GM18868 (cell line): ENCODE measurements at regions not wholly inside any gene's neighbourhood (a gene's known extent, or its start where the extent isn't known, plus 50 kb on each side); places are given as distances from the start of the nearest gene placed in this dataset.
A peak's percentile ranks its signal among the peaks of the same experiment; 100 is the strongest.
"Not testable (repeated sequence)": the region's sequence is repeated elsewhere in the genome, so short reads cannot be mapped to it uniquely, and the experiment has no call there.

Experiments used
- ATAC-seq: cut with Tn5 transposase; IDR thresholded peaks from one replicate; pipeline ENCODE4 v1.9.1; 2021; ENCODE audit warnings: mild to moderate bottlenecking, moderate library complexity; ENCODE audit not compliant: unreplicated experiment

- ATAC-seq = no peak
These were observed 90.2 kb downstream of the ZNF467 start for GRCh38 chr7:149683181-149683580.

DNA sequence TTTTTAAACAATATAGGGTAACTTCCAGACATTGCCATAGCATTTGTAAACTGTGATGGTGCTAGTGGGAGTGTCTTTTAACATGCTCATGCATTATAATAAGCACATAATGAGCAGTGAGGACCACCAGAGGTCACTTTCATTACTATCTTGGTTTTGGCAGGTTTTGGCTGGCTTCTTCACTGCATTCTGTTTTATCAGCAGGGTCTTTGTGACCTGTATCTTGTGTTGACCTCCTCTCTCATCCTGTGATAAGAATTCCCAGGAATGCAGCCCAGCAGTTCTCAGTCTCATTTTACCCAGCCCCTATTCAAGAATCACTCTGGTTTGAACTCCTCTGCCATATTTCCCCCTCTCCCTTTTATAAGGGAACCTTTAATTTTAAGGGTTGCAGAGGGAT, 91.3 kb downstream of the ZNF467 start:
- ATAC-seq = no peak

GRCh38 chr7:149681274-149681673, 92.1 kb downstream of the ZNF467 start:
- no peak for ATAC-seq

DNA sequence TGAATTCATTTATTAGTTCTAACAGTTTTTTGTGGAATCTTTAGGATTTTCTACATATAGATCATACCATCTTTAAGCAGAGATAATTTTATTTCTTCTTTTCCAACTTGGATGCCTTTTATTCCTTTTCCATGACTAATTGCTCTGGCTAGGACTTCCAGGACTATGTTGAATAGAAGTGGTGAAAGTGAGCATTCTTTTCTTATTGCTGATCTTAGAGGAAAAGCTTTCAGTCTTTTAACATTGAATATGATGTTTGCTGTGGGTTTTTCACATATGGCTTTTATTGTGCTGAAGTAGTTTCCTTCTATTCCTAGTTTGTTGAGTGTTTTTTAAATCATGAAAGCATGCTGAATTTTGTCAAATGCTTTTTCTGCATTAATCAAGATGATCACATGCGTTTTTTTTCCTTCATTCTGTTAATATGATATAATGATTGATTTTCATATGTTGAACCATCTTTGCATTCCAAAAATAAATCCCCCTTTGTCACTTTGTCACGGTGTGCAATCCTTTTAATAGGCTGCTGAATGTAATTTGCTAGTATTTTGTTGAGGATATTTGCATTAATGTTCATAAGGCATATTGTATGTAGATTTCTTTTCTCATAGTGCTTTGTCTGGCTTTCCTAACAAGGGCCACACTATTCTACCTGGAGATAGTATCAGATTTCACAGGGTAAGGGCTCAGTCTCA, 92.9 kb downstream of the ZNF467 start:
- no peak for ATAC-seq

DNA sequence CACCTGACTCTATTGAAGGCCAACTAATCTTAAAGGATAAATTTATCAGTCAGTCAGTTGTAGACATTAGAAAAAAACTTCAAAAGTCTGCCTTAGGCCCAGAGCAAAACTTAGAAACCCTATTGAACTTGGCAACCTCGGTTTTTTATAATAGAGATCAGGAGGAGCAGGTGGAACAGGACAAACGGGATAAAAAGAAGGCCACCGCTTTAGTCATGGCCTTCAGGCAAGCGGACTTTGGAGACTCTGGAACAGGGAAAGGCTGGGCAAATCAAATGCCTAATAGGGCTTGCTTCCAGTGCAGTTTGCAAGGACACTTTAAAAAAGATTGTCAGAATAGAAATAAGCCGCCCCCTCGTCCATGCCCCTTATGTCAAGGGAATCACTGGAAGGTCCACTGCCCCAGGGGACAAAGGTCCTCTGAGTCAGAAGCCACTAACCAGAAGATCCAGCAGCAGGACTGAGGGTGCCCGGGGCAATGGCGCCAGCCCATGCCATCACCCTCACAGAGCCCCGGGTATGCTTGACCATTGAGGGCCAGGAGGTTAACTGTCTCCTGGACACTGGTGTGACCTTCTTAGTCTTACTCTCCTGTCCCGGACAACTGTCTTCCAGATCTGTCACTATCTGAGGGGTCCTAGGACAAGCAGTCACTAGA, 98.5 kb downstream of the ZNF467 start:
- not testable (repeated sequence) for ATAC-seq

DNA sequence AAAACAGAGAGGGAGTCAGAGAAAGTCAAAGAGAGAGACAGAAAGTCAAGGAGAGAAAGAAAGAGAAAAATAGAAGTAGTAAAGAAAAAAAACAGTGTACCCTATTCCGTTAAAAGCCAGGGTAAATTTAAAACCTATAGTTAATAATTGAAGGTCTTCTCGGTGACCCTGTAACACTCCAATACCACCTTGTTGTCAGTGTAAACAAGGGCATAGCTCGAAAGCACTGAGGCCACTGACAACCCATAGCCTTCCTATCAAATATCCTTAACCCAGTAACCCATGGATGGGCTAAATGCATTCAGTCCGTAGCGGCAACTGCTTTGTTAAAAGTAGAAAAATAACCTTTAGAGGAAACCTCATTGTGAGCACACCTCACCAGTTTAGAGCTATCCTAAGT, 100.4 kb downstream of the ZNF467 start:
- ATAC-seq = no peak

DNA sequence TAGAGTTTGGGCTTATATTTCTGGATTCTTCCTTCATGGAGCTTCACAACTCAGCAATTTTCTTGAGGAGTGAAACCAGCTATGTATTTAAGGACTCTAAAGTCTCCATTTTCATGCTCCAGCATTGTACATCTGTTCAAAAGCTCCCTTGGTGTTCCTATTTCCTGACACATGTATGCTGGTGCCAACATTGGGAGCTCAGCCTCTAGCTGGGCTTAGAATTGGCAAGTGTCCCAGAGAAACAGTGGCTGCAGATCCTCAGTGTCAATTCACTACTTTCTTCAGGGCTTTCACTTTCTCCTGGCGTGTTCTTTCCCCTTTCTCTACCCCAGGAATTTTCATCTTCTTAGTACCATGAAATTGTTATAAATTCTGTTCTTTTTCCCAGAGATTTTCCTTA, 103.1 kb downstream of the ZNF467 start:
- ATAC-seq = no peak

- ATAC-seq = no peak
These were observed 104.1 kb downstream of the ZNF467 start for GRCh38 chr7:149669121-149669818.

DNA sequence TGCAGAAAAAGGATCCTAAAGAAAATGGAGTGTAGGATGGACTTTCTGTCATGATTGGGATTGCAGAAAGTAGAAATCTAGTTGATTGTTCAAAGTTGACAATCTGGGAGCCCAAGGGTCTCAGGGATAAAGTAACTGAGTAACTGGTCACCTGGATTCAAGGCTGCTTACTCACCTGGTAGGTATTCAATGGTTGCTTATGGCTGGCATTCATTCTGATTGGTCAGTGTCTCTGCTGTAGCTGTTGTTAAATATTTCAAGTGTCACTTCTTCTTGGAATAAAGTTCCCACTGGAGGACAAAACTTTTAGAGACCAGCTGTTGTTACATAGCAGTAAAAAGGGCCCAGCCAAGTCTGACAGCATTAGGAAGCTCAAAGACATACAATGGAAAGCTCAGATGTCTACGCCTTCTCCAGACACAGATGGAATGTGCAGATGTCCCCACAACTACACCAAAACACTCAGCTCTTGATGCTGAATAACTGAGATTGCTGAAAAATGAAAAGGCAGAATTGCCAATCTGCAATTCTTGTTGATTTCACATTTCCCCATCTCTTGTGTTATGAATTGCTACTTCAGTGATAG, 106.9 kb downstream of the ZNF467 start:
- no peak for ATAC-seq

DNA sequence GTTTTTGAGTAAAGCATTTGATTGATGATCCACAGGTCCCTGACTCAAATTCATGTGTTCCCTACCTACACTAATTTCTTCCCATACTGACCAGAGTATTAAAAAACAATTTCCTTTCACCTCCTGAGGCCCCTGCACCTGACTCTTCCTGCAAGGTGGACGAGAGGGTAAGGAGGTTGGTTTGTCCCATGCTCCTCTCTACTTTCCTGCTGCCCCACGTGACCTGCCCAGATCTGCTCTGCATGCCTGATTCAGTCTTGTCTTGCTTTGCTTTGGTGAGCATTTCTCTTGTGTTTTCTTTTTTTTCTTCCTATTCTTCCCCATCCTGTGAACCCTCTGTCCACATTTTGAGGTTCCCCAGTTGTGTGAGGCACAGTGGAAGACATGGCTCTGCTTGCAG, 107.8 kb downstream of the ZNF467 start:
- ATAC-seq = not testable (repeated sequence)

DNA sequence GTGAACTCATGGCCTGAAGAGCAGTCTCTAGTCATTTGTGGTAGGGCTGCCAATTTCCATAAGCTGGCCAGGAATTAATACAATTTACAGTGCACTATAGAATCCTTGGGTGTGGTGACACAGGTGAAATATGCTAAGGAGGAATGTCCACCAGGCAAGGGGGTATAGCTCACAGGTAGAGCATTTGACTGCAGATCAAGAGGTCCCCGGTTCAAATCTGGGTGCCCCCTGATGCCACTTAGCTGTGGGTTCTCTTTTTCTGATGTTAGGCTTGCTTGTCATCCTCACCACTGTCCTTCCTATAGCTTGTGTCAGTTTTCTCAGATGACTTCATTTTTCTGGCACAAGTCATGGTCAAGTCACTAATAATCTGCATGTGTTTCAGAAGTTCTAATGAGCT, 108.7 kb downstream of the ZNF467 start:
- no peak for ATAC-seq

DNA sequence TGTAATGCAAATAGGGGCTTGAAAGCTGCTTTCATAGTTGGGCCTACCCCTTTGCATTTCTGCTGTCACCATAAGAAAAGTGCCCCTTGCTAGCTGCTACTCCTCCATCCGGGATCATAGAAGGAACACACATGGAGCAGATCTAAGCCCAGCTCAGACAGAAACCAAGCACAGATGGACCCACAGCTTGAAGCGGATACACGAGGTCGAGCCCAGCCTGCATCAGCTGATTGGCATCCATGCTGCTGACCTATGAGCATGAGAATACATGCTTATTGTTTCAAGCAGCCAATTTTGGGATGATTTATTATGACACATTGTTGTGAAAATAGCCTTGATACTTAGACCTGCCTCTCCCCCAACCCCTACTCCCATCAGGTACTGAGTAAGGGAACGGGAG, 109.2 kb downstream of the ZNF467 start:
- no peak for ATAC-seq

GRCh38 chr7:149662591-149663095, 110.7 kb downstream of the ZNF467 start:
- ATAC-seq = peak; percentile 98

DNA sequence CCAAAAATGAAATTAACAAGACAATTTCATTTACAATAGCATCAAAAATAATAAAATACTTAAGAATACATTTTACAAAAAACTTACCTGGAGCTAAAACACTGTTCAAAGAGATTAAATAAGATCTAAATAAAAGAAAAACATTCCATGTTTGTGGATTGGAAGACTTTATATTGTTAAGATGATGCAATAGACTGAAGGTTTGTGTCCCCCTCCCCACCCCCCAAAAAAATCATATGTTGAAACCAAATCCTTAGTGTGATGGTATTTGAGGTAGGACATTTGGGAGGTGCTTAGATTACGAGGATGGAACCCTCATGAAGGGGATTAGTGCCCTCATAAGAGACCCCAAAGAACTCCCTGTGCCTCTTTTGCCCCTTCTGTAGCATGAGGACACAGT, 117.6 kb downstream of the ZNF467 start:
- no peak for ATAC-seq

DNA sequence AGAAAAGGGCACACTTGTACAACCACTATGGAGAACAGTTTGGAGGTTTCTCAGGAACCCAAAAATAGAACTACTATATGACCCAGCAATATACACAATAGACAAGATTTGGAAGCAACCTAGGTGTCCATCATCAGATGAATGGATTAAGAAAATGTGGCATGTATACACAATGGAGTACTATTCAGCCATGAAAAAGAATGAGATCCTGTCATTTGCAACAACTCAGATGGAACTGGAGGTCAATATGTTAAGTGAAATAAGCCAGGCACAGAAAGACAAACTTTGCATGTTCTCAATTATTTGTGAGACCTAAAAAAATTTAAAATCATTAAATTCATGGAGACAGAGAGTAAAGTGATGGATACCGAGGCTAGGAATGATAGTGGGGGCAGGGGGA, 118.8 kb downstream of the ZNF467 start:
- ATAC-seq = no peak

- ATAC-seq = not testable (repeated sequence)
These were observed 123.2 kb downstream of the ZNF467 start for GRCh38 chr7:149650190-149650589.

GRCh38 chr7:149644754-149645153, 128.6 kb downstream of the ZNF467 start:
- ATAC-seq = no peak

DNA sequence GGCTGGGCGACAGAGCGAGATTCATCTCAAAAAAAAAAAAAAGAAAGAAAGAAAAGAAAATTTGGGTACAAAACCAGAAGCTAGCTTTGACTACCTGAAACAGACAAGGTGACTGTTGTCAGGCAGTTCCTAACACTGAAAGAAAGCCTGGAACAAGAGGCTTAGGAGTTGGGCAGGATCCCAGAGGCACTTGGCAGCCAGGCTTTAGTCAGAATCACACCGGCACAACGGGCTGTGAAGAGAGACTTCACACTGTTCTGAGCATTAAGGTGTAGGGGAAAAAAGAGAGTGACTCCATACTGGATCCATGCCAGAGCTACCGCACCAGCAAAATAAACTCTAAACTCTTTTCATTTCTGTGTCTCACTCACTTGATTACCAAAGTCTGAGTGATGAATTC, 130.8 kb downstream of the ZNF467 start:
- no peak for ATAC-seq

DNA sequence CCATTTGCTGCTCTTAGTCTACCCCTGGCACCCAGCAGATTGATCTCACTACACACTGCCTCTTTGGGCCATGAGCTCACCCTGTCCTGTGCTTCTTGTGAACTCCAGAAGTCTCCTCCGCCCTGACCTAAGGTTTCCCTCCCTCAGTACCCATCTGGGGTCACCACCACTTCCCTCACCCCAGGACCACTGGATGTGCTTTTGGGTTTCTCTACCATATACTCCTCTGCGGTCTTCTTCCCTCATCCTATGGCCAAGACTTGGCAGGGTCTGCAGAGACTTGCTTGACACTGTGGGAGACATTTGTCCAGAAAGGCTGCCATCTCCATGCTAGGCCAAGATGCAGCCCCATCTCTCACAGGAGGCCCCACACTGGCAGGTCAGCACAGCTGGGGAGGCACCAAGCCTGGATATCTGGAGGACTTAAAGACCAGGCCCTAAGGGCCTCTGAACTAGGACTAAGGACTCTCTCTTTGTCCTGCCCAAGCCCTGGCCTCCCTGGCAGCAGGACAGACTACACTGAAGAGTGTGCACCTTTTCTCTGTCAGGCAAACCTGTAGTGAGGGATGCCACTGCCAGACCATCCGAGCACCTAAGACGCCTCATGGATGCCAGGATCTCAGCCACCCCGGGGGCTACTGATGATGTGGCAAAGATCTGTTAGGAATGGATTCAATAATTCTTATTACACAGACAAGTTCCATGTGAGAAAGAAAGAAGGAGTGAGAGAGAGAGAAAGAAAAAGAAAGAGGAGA, 134.6 kb downstream of the ZNF467 start:
- ATAC-seq = no peak

- ATAC-seq = no peak
These were observed 135.3 kb downstream of the ZNF467 start for GRCh38 chr7:149637911-149638565.
